Uterus (tissue), 2 donors: ENCODE measurements at regions not wholly inside any gene's neighbourhood (a gene's known extent, or its start where the extent isn't known, plus 50 kb on each side); places are given as distances from the start of the nearest gene placed in this dataset.
"Not testable (repeated sequence)": the region's sequence is repeated elsewhere in the genome, so short reads cannot be mapped to it uniquely, and the experiment has no call there.

Experiments used
- CTCF ChIP-seq, 4 experiments: fragments of 200-600 bp in 2 of 4; fragments of 450-650 bp in 2 of 4; sonication (generic) in 2 of 4; IDR thresholded peaks; one replicate each; pipeline ENCODE4 v1.5.1; 2016 to 2019; ENCODE audit warnings: antibody characterized with exemption in 4 of 4, mild to moderate bottlenecking in 2 of 4, moderate library complexity in 1 of 4
- POLR2A ChIP-seq, 2 donors: fragments of 450-650 bp; IDR thresholded peaks; one replicate each; pipeline ENCODE4 v1.6.1; 2016; ENCODE audit warnings: antibody characterized with exemption in 2 of 2, mild to moderate bottlenecking in 1 of 2, moderate library complexity in 1 of 2

GRCh38 chr16:88238732-88239274 is 144.0 kb upstream of the ZNF469 start:
- not testable (repeated sequence) for TF ChIP-seq POLR2A, CTCF (IDR thresholded peaks at IDR 0.05)
